HUES6 (cell line): ENCODE measurements at regions not wholly inside any gene's neighbourhood (a gene's known extent, or its start where the extent isn't known, plus 50 kb on each side); places are given as distances from the start of the nearest gene placed in this dataset.

Experiments
- H3K27ac ChIP-seq: 2 replicates; pipeline ENCODE4 v1.7.0; 2013; ENCODE audit warnings: low read depth, mild to moderate bottlenecking, low read length, inconsistent platforms
- H3K27me3 ChIP-seq: 2 replicates; pipeline ENCODE4 v1.6.1; 2013; ENCODE audit warnings: low read length; ENCODE audit not compliant: control insufficient read depth, insufficient read depth
- H3K36me3 ChIP-seq: 2 replicates; pipeline ENCODE4 v1.6.1; 2013; ENCODE audit warnings: low read length; ENCODE audit not compliant: control insufficient read depth, insufficient read depth
- H3K4me1 ChIP-seq: 2 replicates; pipeline ENCODE4 v1.6.1; 2013; ENCODE audit warnings: low read length; ENCODE audit not compliant: control insufficient read depth, insufficient read depth
- H3K4me3 ChIP-seq: 2 replicates; pipeline ENCODE4 v1.5.1; 2013; ENCODE audit warnings: low read depth, low read length
- H3K9ac ChIP-seq: one replicate; pipeline ENCODE4 v1.6.1; 2013; ENCODE audit warnings: mild to moderate bottlenecking, low read length
- H3K9me3 ChIP-seq: 2 replicates; pipeline ENCODE4 v1.6.1; 2013; ENCODE audit warnings: low read depth, low read length; ENCODE audit not compliant: control insufficient read depth, insufficient read depth

DNA sequence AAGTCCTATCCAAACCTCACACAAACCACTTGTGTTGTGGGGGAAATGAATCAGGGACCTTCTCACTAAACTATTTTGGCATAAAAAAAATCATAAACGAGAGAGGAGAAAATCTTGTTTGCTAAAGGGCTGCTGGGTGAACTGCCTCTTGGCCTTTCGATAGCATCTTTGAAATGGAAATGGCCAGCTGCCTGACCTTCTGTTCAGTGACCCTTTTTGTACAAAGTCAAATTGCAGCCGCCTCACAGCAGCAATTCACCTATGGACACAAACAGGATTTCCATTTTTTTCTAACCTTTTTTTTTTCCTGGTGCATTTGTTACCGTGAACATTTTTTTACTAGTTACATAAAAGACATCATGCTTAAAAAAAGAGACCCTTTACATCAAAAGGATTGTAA, 89.0 kb upstream of the ONECUT1 start:
- Histone ChIP-seq H3K9me3 (no peaks in the 10 kb centered on the region), H3K4me1 (no peaks in the 10 kb centered on the region), H3K36me3 (no peaks in the 10 kb centered on the region), H3K27ac (no peak overlapping the region), H3K27me3 (no peaks in the 10 kb centered on the region), H3K9ac (no peak overlapping the region), H3K4me3 (no peak overlapping the region)

DNA sequence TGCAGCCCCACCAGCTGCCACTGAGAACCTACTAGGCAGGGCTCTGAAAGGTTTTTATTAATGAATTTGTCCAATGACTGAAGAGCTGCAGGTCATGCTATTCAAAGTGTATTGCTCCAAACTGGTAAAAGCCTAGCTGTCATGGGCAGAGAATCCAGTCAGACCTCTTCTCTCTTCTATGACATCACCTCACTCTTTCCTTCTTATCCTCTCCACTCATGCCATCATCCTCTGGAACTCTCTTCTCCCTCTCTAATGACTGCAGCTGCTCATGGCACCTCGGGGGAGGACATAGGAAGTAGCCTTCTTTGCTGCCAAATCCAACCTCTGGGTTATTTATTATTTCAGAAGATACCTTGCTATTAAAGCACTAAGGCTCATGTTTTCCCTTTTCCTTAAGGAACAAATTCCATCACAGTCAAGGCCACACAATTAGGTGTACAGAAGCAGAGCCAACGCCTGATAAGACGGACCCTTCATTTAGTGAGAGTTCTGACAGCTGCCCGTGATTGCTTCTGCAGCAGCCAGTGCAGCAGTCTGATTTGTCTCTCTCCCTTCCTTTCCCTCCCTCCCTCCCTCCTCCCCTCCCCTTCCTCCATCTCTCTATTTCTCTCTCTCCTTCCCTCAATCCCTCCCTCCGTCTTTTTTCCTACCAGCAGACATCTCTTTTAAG, 87.0 kb upstream of the ONECUT1 start:
- no peak overlapping the region for H3K9ac ChIP-seq
- no peaks in the 10 kb centered on the region for H3K36me3 ChIP-seq
- H3K4me3 ChIP-seq: no peak overlapping the region
- no peaks in the 10 kb centered on the region for H3K9me3 ChIP-seq
- H3K27ac ChIP-seq: no peak overlapping the region
- H3K27me3 ChIP-seq: no peaks in the 10 kb centered on the region
- H3K4me1 ChIP-seq: no peaks in the 10 kb centered on the region

DNA sequence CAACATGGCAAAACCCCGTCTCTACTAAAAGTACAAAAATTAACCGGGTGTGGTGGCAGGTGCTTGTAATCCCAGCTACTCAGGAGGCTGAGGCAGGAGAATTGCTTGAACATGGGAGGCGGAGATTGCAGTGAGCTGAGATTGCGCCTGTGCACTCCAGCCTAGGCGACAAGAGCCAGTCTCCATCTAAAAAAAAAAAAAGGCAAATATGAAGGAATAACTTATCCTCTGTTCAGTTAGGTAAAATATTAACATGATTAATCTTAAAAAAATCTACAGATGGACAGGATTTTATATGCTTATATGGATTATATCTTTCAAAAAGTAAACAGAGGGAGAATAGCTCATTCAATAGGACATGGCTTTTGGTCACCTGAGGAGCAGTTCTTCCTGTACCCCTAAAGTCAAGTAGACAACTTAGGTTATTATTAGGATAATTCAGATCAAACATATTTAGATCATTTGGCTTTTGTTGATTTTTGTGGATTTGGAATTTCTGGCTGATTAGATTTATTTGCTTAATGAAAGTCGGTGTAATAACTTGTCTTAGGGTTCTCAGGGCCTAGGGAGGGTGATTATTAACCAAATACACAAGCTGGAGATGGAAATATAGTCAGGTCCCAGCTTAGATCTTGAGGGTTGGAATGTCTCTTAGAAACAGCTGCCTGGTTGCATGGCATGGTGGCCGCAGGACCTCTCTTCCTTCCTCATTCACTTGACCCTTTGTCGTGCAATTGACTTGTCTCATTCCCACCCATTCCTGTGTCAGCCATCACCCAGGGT, 82.1 kb upstream of the ONECUT1 start:
- H3K4me3 ChIP-seq: no peak overlapping the region
- H3K9ac ChIP-seq: no peak overlapping the region
- no peaks in the 10 kb centered on the region for H3K36me3 ChIP-seq
- peaks cover under 1% of the 10 kb centered on the region; the same call in 1 of the 2 replicates for H3K27me3 ChIP-seq
- H3K4me1 ChIP-seq: peaks cover 6% of the 10 kb centered on the region; the same call in 1 of the 2 replicates
- H3K9me3 ChIP-seq: no peaks in the 10 kb centered on the region
- H3K27ac ChIP-seq: no peak overlapping the region

DNA sequence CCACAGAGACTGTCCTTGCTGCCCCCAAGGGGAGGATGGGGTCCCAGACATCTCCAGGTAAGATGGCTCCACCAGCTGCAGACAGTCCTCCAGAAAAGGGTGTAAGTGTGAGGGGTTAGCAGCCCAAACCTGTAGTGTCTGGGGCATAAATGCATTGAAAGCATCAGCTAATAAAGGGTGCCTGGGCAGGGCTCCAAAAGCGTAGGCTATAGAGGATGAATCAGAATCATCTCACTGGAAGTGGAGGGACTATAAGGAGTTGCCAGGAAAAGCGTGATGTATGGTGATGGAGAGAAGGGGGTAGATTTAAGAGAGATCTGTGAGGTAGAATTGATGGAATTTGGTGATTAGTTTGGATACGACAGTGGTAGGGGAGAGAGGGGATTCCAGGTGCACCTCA, 79.9 kb upstream of the ONECUT1 start:
- Histone ChIP-seq H3K27me3 (peaks cover 6% of the 10 kb centered on the region; the same call in 1 of the 2 replicates), H3K27ac (no peak overlapping the region), H3K4me1 (peaks cover 6% of the 10 kb centered on the region; the same call in 1 of the 2 replicates), H3K4me3 (no peak overlapping the region), H3K9ac (no peak overlapping the region), H3K9me3 (no peaks in the 10 kb centered on the region), H3K36me3 (no peaks in the 10 kb centered on the region)

DNA sequence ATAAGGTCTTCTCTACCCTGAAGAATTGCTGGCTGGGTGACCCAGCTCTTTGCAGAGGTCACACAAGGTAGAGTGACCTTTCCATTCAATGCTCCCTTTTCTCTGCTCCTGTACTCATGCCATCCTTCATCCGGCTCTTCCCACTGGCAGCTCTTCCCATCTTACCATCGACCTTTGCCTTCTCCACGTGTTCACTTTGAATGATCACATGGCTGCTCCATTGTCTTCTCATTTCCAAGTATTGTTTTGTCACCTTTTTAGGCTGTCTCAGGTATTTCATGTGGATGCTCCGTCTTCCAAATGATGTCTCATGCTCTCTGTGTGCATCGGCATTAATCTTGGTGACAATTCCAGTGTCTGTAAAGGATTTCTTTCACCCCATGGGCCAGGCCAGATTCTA, 76.6 kb upstream of the ONECUT1 start:
- Histone ChIP-seq H3K27me3 (peaks cover 6% of the 10 kb centered on the region; the same call in 1 of the 2 replicates), H3K27ac (no peak overlapping the region), H3K9me3 (no peaks in the 10 kb centered on the region), H3K4me3 (no peak overlapping the region), H3K4me1 (peaks cover 6% of the 10 kb centered on the region; the same call in 1 of the 2 replicates), H3K9ac (no peak overlapping the region), H3K36me3 (no peaks in the 10 kb centered on the region)

DNA sequence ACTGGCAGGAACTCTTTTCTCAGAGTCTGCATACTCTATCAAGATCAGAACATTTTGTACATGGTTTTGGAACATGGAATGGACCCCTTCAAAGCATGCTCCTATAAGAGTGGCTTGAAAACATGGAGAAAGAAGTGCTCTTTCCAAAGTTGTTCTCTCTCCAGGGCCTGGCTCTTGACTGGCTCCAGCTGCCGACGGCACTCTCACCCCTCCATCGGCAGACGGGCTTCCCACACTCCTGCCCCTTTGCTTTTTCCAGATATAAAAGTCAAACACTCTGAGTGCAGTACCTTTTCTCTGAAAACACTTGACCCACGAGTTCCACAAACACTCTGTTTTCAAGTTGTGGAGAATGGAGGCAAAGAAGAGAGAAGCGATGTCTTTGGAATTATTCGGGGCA, 72.5 kb upstream of the ONECUT1 start:
- H3K9me3 ChIP-seq: no peaks in the 10 kb centered on the region
- no peaks in the 10 kb centered on the region for H3K36me3 ChIP-seq
- no peak overlapping the region for H3K27ac ChIP-seq
- no peak overlapping the region for H3K9ac ChIP-seq
- H3K4me3 ChIP-seq: no peak overlapping the region
- peaks cover 13% of the 10 kb centered on the region for H3K4me1 ChIP-seq
- H3K27me3 ChIP-seq: peaks cover 21% of the 10 kb centered on the region

DNA sequence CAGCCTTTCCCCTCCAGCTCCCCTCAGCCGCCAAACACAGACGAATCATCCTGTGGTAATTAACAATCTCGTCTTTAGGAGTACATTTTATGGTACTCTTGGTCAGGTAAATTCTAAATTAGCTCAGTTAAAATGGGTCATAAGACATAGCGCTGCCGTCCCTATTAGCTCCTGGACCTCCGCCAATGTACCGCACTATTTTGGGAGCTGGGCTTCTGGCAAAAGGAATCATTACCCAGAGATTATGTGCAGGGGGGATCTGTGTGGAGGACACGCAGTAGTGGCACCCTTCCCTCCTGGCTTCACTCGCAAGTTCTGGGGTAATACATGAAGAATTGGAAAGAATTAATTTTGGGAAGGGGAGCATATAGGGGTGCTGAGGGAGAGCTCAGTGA, 68.6 kb upstream of the ONECUT1 start:
- Histone ChIP-seq H3K9ac (peak overlapping the region; percentile 36), H3K36me3 (no peaks in the 10 kb centered on the region), H3K27me3 (peaks cover 18% of the 10 kb centered on the region), H3K9me3 (no peaks in the 10 kb centered on the region), H3K27ac (no peak overlapping the region), H3K4me3 (no peak overlapping the region), H3K4me1 (peaks cover 17% of the 10 kb centered on the region)

DNA sequence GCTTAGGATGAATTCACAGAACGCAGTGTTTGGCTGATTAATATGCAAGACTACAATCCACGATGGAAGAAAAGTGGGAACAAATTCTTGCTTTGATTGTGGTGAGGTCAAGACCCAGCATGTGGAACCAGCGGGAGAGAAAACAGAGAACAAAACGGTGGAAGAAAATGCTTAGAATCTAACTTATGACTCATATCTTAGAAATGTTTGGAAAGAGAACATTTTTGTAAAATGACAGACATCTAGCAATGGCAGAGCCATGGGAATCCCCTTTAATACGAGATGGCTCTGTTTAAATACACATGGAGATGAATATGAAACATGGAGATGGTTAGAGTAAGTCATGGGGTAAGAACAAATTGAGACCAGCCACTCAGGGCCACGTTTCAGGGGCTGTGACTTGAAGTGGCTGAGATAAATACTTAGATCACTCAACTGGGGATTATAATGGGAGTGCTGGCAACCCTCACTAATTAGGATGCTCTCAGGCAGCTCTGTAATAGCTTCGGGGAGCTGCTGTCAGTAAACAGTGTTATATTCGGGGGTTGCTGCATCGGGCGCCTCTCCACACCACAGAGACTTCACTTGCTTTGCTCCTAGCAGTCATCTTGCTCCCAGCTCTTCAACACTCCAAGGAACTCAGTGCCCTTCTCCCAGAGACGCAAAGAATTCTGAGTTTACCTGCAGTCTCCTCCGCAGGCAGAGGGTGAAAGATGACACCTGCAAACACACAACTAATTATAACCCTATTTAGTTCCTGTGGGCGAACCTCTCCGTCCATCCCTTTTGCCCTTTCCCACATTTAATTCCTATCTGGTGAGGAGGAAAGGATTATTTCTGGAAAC, 68.0 kb upstream of the ONECUT1 start:
- Histone ChIP-seq H3K9ac (peak overlapping the region; percentile 36), H3K27ac (no peak overlapping the region), H3K9me3 (no peaks in the 10 kb centered on the region), H3K36me3 (no peaks in the 10 kb centered on the region), H3K4me3 (peak overlapping the region; percentile 12; the same call in 1 of the 2 replicates), H3K4me1 (peaks cover 17% of the 10 kb centered on the region), H3K27me3 (peaks cover 18% of the 10 kb centered on the region)

DNA sequence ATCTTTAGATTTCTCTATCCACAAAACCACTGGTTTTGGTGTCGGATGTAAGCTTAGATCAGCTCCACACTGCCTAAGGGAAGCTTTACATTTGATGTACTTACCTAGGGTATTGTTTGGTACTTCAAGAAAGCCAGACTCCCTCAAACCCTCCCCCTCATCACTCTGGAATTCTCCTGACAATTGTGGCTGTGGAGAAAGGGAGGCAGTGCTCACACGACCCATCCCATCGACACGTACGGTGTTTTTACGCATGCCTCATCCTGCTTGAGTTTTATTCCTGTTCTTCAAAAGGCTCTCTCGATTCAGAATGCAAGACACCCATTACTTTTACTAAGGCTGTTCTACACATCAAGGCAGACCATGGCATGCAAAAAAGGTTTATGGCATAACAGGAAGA, 67.3 kb upstream of the ONECUT1 start:
- H3K4me3 ChIP-seq: peak overlapping the region; percentile 12; the same call in 1 of the 2 replicates
- no peak overlapping the region for H3K9ac ChIP-seq

DNA sequence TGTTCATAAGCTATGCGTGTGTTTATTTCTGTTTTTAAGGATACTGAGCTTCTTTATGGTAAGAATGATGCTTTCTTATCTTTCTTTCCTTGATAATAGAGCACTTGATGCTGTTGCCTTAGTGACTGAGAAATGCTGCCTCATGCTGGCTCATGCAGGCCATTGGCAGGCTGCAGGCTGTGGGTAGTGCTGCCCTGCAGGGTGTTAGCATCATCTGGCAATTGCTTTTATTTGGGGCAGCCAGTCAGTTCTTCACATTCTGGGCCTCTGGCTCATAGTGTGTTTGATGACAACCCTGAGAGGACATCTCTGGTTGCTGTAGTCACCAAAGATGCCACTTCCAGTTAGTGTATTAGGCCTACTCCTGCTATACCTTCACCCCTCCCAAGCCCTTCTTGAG, 66.2 kb upstream of the ONECUT1 start:
- Histone ChIP-seq H3K4me1 (peaks cover 17% of the 10 kb centered on the region), H3K9ac (no peak overlapping the region), H3K4me3 (no peak overlapping the region), H3K27ac (no peak overlapping the region), H3K36me3 (no peaks in the 10 kb centered on the region), H3K27me3 (peaks cover 18% of the 10 kb centered on the region), H3K9me3 (no peaks in the 10 kb centered on the region)

More for the DNA sequence above, 67.3 kb upstream of the ONECUT1 start:
- Histone ChIP-seq H3K4me1 (peaks cover 17% of the 10 kb centered on the region), H3K36me3 (no peaks in the 10 kb centered on the region), H3K9me3 (no peaks in the 10 kb centered on the region), H3K27me3 (peaks cover 18% of the 10 kb centered on the region), H3K27ac (no peak overlapping the region)
